Activated CD4-positive, alpha-beta T cell treated with anti-CD3 and anti-CD28 coated beads, Interleukin-2, amount 10 ng/mL, durations not matched to agents 7 days and 5 days (primary cell): ENCODE measurements at regions not wholly inside any gene's neighbourhood (a gene's known extent, or its start where the extent isn't known, plus 50 kb on each side); places are given as distances from the start of the nearest gene placed in this dataset.

Experiments used
- CTCF ChIA-PET: fragments of 350-600 bp; sonication (Branson Sonifier 250); formaldehyde crosslinking; loops from one replicate; lab custom pipeline; 2021; ENCODE audit warnings: antibody characterized with exemption; lab: Charles Lee
- POLR2A ChIA-PET: fragments of 350-600 bp; sonication (Branson Sonifier 250); formaldehyde crosslinking; loops from one replicate; lab custom pipeline; 2021; ENCODE audit warnings: antibody characterized with exemption; lab: Charles Lee
- DNase-seq: peaks from one replicate; pipeline ENCODE4 v3.0.0-alpha.2; 2020
- H3K27ac Mint-ChIP-seq: one replicate; pipeline ENCODE4 v1.8.0; 2021; ENCODE audit warnings: mild to moderate bottlenecking, moderate library complexity, mixed read lengths
- H3K27me3 Mint-ChIP-seq: one replicate; pipeline ENCODE4 v1.8.0; 2021; ENCODE audit warnings: mixed read lengths
- H3K36me3 Mint-ChIP-seq: one replicate; pipeline ENCODE4 v1.8.0; 2021; ENCODE audit warnings: low read depth, mixed read lengths
- H3K4me1 Mint-ChIP-seq: one replicate; pipeline ENCODE4 v1.8.0; 2021; ENCODE audit warnings: mixed read lengths
- H3K4me3 Mint-ChIP-seq: one replicate; pipeline ENCODE4 v1.8.0; 2021; ENCODE audit warnings: mild to moderate bottlenecking, moderate library complexity, mixed read lengths
- H3K9me3 Mint-ChIP-seq: one replicate; pipeline ENCODE4 v1.8.0; 2021; ENCODE audit warnings: mixed read lengths

GRCh38 chr12:127438512-127439244, 828.3 kb upstream of the TMEM132C start:
- POLR2A ChIA-PET, result no interaction called here

GRCh38 chr12:127445581-127446139, 821.3 kb upstream of the TMEM132C start:
- Mint-ChIP-seq H3K27me3 (no peaks in the 10 kb centered on the region), H3K4me3 (no peak overlapping the region), H3K36me3 (no peaks in the 10 kb centered on the region), H3K9me3 (peaks cover 10% of the 10 kb centered on the region), H3K4me1 (no peaks in the 10 kb centered on the region), H3K27ac (no peak overlapping the region)
- DNase-seq, result no peak
- CTCF ChIA-PET, result no interaction called here
- POLR2A ChIA-PET, result no interaction called here

More at GRCh38 chr12:127438512-127439244, 828.3 kb upstream of the TMEM132C start:
- Mint-ChIP-seq H3K36me3 (no peaks in the 10 kb centered on the region), H3K4me1 (no peaks in the 10 kb centered on the region), H3K4me3 (no peak overlapping the region), H3K9me3 (peaks cover 30% of the 10 kb centered on the region), H3K27ac (no peak overlapping the region), H3K27me3 (no peaks in the 10 kb centered on the region)
- no peak for DNase-seq
- CTCF ChIA-PET, result no interaction called here

- DNase-seq, result no peak
- Mint-ChIP-seq H3K27ac (no peak overlapping the region), H3K36me3 (no peaks in the 10 kb centered on the region), H3K4me3 (no peak overlapping the region), H3K27me3 (peaks cover 4% of the 10 kb centered on the region), H3K9me3 (no peaks in the 10 kb centered on the region), H3K4me1 (no peaks in the 10 kb centered on the region)
- CTCF ChIA-PET, result no interaction called here
- POLR2A ChIA-PET, result no interaction called here
These were observed 818.1 kb upstream of the TMEM132C start for GRCh38 chr12:127448906-127449305.

DNA sequence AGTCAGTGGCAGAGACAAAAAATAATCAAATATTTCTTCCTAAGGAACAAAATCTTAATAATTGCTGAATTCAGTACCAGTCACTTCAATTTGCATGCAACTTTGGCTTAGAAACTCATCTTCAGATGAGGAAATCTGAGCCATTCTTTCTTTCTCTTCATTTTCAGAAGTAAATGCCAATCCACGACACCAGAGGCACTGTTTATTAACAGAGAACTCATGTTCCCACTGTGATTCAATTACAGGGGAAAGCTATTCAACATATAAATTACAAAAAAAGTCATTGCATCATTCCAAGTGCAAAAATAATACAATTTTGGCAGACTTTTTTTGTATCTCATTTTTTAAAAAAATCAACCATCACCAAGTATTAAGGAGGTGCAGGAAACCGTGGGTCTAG, 816.1 kb upstream of the TMEM132C start:
- H3K4me3 Mint-ChIP-seq, result no peak overlapping the region
- H3K27ac Mint-ChIP-seq, result no peak overlapping the region
- H3K36me3 Mint-ChIP-seq, result no peaks in the 10 kb centered on the region
- ChIA-PET CTCF (no interaction called here), POLR2A (no interaction called here)
- H3K9me3 Mint-ChIP-seq, result no peaks in the 10 kb centered on the region
- H3K4me1 Mint-ChIP-seq, result no peaks in the 10 kb centered on the region
- H3K27me3 Mint-ChIP-seq, result peaks cover 15% of the 10 kb centered on the region
- DNase-seq, result no peak

DNA sequence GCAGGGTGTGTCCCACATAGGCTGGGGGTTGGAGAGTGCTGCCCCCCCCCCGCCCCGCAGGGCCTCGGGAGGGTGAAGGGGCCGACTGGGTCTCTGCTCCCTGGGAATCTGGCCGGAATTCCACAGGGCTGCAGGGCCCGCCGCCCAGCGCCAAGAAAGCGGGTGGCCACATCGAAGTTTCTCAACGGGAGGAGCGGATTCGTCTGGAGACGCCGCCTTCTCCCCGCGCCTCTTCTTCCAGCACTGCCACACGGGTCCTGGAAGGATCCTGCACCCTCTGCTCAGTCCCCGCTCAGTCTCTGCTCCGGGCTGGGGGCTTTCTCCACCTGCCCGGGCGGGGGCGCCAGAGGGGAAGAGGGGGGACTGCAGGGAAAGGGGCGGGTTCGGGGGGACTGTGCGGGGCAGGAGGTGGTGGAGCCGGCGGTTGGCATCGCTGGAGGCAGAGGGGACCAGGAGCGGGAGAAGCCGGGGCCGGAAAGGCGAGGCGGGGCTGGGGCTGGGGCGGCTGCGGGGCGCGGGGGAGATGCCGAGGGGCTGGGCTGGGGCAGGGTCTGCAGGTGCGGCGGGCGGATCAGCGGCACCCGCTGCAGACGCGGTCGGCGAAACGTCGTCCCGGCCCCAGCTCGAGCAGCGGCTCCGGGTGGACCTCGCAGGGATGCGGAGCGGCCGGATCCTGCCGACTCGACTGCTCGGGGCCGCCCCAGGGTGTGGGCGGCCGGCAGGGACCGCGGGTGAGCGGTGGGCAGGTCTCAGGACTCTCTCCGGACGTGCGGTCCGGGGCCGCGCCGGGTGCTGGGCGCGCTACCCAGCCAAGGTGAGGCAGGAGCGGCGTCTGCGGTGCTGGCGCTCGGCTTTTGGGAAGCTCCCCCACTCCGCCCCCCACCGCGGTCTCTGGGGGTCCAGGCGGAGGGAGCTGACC, 811.4 kb upstream of the TMEM132C start:
- CTCF ChIA-PET, result no interaction called here
- Mint-ChIP-seq H3K4me3 (no peak overlapping the region), H3K27ac (no peak overlapping the region), H3K36me3 (no peaks in the 10 kb centered on the region), H3K9me3 (no peaks in the 10 kb centered on the region), H3K27me3 (peaks cover 26% of the 10 kb centered on the region), H3K4me1 (no peaks in the 10 kb centered on the region)
- POLR2A ChIA-PET, result no interaction called here
- no peak for DNase-seq

- ChIA-PET CTCF (interaction anchor here (0.6 to 0.9 kb wide), 2 partner anchors 91 to 144 kb away, joined by 3 to 4 read pairs; no protein-coding TSS in a partner anchor), POLR2A (no interaction called here)
- Mint-ChIP-seq H3K4me1 (no peaks in the 10 kb centered on the region), H3K4me3 (no peak overlapping the region), H3K27me3 (peaks cover 26% of the 10 kb centered on the region), H3K9me3 (no peaks in the 10 kb centered on the region), H3K27ac (no peak overlapping the region), H3K36me3 (no peaks in the 10 kb centered on the region)
- no peak for DNase-seq
These were observed 809.2 kb upstream of the TMEM132C start for GRCh38 chr12:127457726-127458125.

GRCh38 chr12:127459166-127459565, 807.8 kb upstream of the TMEM132C start:
- ChIA-PET CTCF (no interaction called here), POLR2A (no interaction called here)
- peaks cover 21% of the 10 kb centered on the region for H3K27me3 Mint-ChIP-seq
- no peaks in the 10 kb centered on the region for H3K4me1 Mint-ChIP-seq
- H3K4me3 Mint-ChIP-seq, result no peak overlapping the region
- no peak for DNase-seq
- no peaks in the 10 kb centered on the region for H3K36me3 Mint-ChIP-seq
- no peak overlapping the region for H3K27ac Mint-ChIP-seq
- H3K9me3 Mint-ChIP-seq, result peaks cover 3% of the 10 kb centered on the region

DNA sequence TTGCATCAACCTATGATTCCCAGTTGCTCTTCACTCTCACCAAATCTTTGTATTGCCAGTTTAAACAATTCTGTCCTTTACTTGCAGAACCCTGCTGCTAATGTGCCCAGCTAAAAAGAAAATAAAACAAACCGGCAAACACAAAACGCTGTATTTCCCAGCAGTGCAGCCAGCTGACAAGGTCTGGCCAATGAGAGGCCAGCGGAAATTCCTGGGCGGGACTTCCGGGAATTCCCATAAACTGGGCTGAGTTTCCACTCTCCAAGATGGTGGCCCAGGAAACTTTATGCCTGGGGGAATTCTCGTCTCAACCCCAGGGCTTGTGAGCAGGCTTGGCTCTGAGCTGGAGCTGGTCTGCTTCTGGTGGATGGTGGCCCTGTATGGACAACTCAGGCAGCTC, 807.3 kb upstream of the TMEM132C start:
- H3K9me3 Mint-ChIP-seq, result peaks cover 3% of the 10 kb centered on the region
- ChIA-PET CTCF (no interaction called here), POLR2A (no interaction called here)
- no peak overlapping the region for H3K4me3 Mint-ChIP-seq
- no peaks in the 10 kb centered on the region for H3K36me3 Mint-ChIP-seq
- H3K4me1 Mint-ChIP-seq, result no peaks in the 10 kb centered on the region
- H3K27ac Mint-ChIP-seq, result no peak overlapping the region
- H3K27me3 Mint-ChIP-seq, result peaks cover 16% of the 10 kb centered on the region
- no peak for DNase-seq

GRCh38 chr12:127463237-127463636, 803.7 kb upstream of the TMEM132C start:
- Mint-ChIP-seq H3K36me3 (no peaks in the 10 kb centered on the region), H3K27ac (no peak overlapping the region), H3K9me3 (peaks cover 3% of the 10 kb centered on the region), H3K27me3 (no peaks in the 10 kb centered on the region), H3K4me3 (no peak overlapping the region), H3K4me1 (no peaks in the 10 kb centered on the region)
- ChIA-PET CTCF (no interaction called here), POLR2A (no interaction called here)
- DNase-seq, result no peak

DNA sequence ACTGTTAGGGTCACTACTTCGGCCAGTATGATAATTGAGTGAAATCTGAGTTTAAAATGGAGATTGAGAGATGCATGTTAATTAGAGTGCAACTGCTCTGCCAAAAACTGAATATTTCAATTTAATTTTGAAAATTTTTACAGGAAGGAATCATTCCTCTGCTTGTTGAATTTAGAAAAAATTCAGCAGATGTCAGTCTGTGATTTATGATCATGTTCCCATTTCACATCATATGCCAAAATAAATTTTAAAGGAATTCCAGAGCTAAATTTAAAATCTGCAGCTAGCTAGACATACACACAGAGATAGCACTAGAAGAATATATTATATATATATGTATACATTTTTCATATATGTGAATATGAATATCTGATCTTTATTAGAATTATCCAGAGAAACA, 797.6 kb upstream of the TMEM132C start:
- no peak for DNase-seq
- H3K4me1 Mint-ChIP-seq, result no peaks in the 10 kb centered on the region
- no peak overlapping the region for H3K27ac Mint-ChIP-seq
- no peaks in the 10 kb centered on the region for H3K36me3 Mint-ChIP-seq
- ChIA-PET POLR2A (no interaction called here), CTCF (no interaction called here)
- no peaks in the 10 kb centered on the region for H3K9me3 Mint-ChIP-seq
- H3K4me3 Mint-ChIP-seq, result no peak overlapping the region
- no peaks in the 10 kb centered on the region for H3K27me3 Mint-ChIP-seq

DNA sequence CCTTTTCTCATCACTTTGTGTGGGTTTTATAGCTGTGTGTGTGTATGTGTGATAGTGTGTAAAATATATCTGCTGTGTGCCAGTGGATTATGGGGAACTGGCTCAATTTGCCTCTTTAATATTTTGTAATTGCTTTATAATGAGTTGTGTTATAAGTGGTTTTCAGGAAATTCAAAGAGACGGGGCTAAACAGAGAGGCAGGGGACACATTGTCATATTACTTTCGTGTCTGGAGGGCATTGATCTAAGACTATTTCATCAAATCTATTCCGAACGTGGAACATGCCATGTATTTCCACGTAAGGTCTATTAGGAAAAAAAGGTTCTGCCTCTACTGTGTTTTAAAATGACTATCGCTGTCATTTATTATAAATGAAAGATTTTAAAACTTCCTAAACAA, 793.2 kb upstream of the TMEM132C start:
- H3K4me1 Mint-ChIP-seq, result no peaks in the 10 kb centered on the region
- no peak overlapping the region for H3K4me3 Mint-ChIP-seq
- no peaks in the 10 kb centered on the region for H3K36me3 Mint-ChIP-seq
- POLR2A ChIA-PET, result no interaction called here
- no peak for DNase-seq
- H3K9me3 Mint-ChIP-seq, result no peaks in the 10 kb centered on the region
- H3K27me3 Mint-ChIP-seq, result no peaks in the 10 kb centered on the region
- CTCF ChIA-PET, result no interaction called here
- H3K27ac Mint-ChIP-seq, result no peak overlapping the region

GRCh38 chr12:127479256-127479655, 787.7 kb upstream of the TMEM132C start:
- POLR2A ChIA-PET, result no interaction called here
- H3K4me3 Mint-ChIP-seq, result no peak overlapping the region
- H3K27ac Mint-ChIP-seq, result no peak overlapping the region
- H3K36me3 Mint-ChIP-seq, result no peaks in the 10 kb centered on the region
- H3K4me1 Mint-ChIP-seq, result no peaks in the 10 kb centered on the region
- no peak for DNase-seq
- no peaks in the 10 kb centered on the region for H3K9me3 Mint-ChIP-seq
- CTCF ChIA-PET, result no interaction called here
- no peaks in the 10 kb centered on the region for H3K27me3 Mint-ChIP-seq

- Mint-ChIP-seq H3K36me3 (no peaks in the 10 kb centered on the region), H3K4me3 (no peak overlapping the region), H3K4me1 (peaks cover 2% of the 10 kb centered on the region), H3K9me3 (no peaks in the 10 kb centered on the region), H3K27ac (no peak overlapping the region), H3K27me3 (no peaks in the 10 kb centered on the region)
- DNase-seq, result no peak
- ChIA-PET CTCF (no interaction called here), POLR2A (interaction anchor here (0.6 kb wide), 1 partner anchor 227 kb away, joined by 3 read pairs; no protein-coding TSS in a partner anchor)
These were observed 786.1 kb upstream of the TMEM132C start for GRCh38 chr12:127480775-127481314.
